Activated CD8-positive, alpha-beta memory T cell treated with anti-CD3 and anti-CD28 coated beads, Interleukin-2, amount 50 U/mL, for 1 hour (primary cell): ENCODE measurements at regions not wholly inside any gene's neighbourhood (a gene's known extent, or its start where the extent isn't known, plus 50 kb on each side); places are given as distances from the start of the nearest gene placed in this dataset.

Source experiments
- DNase-seq: peaks from one replicate; pipeline ENCODE4 v3.0.0-alpha.2; 2020; ENCODE audit errors: extremely low read depth

- no peak for DNase-seq
Observed at GRCh38 chr15:31456354-31457060, 129.9 kb downstream of the KLF13 start.

GRCh38 chr15:31457161-31457560, 130.5 kb downstream of the KLF13 start:
- DNase-seq, result no peak

- no peak for DNase-seq
Observed at GRCh38 chr15:31457631-31458526, 131.2 kb downstream of the KLF13 start.

GRCh38 chr15:31458596-31459399, 132.2 kb downstream of the KLF13 start:
- DNase-seq, result no peak

- no peak for DNase-seq
Observed at GRCh38 chr15:31459400-31459748, 132.7 kb downstream of the KLF13 start.

- DNase-seq, result no peak
Observed at GRCh38 chr15:31461375-31461774, 134.7 kb downstream of the KLF13 start.

GRCh38 chr15:31461911-31462480, 135.4 kb downstream of the KLF13 start:
- no peak for DNase-seq

GRCh38 chr15:31463521-31464102, 137.0 kb downstream of the KLF13 start:
- no peak for DNase-seq

GRCh38 chr15:31464216-31465082, 137.8 kb downstream of the KLF13 start:
- DNase-seq, result no peak

- DNase-seq, result no peak
Observed at GRCh38 chr15:31465083-31465955, 138.7 kb downstream of the KLF13 start.

GRCh38 chr15:31467361-31467760, 140.7 kb downstream of the KLF13 start:
- DNase-seq, result no peak

- no peak for DNase-seq
Observed at GRCh38 chr15:31468911-31469785, 142.5 kb downstream of the KLF13 start.

- no peak for DNase-seq
Observed at GRCh38 chr15:31469786-31470525, 143.3 kb downstream of the KLF13 start.

GRCh38 chr15:31470756-31471155, 144.1 kb downstream of the KLF13 start:
- DNase-seq, result no peak

GRCh38 chr15:31471731-31472430, 145.2 kb downstream of the KLF13 start:
- no peak for DNase-seq

GRCh38 chr15:31472636-31473384, 146.2 kb downstream of the KLF13 start:
- DNase-seq, result no peak
